Parathyroid adenoma (tissue), 2 donors: ENCODE measurements at regions not wholly inside any gene's neighbourhood (a gene's known extent, or its start where the extent isn't known, plus 50 kb on each side); places are given as distances from the start of the nearest gene placed in this dataset.
A peak's percentile ranks its signal among the peaks of the same experiment; 100 is the strongest.

ENCODE experiments used
- H2AFZ ChIP-seq: fragments of 300-600 bp; sonication (generic); one replicate; pipeline ENCODE4 v1.7.0; 2017; ENCODE audit warnings: antibody characterized with exemption, mild to moderate bottlenecking
- H3K27ac ChIP-seq: fragments of 300-600 bp; sonication (generic); one replicate; pipeline ENCODE4 v1.7.0; 2017
- H3K27me3 ChIP-seq: fragments of 300-600 bp; sonication (generic); one replicate; pipeline ENCODE4 v1.7.0; 2017; ENCODE audit warnings: low read length; ENCODE audit not compliant: control insufficient read depth, insufficient read depth
- H3K36me3 ChIP-seq: fragments of 300-600 bp; sonication (generic); one replicate; pipeline ENCODE4 v1.7.0; 2017; ENCODE audit warnings: low read length; ENCODE audit not compliant: control insufficient read depth, insufficient read depth
- H3K4me1 ChIP-seq: fragments of 300-600 bp; sonication (generic); one replicate; pipeline ENCODE4 v1.7.0; 2017; ENCODE audit warnings: control low read depth
- H3K4me2 ChIP-seq: fragments of 300-600 bp; sonication (generic); one replicate; pipeline ENCODE4 v1.7.0; 2017; ENCODE audit warnings: low read length
- H3K4me3 ChIP-seq: fragments of 300-600 bp; sonication (generic); one replicate; pipeline ENCODE4 v1.7.0; 2017; ENCODE audit warnings: low read depth, low read length
- H3K79me2 ChIP-seq: fragments of 300-600 bp; sonication (generic); one replicate; pipeline ENCODE4 v1.7.0; 2017; ENCODE audit warnings: control low read depth
- H3K9ac ChIP-seq: fragments of 300-600 bp; sonication (generic); one replicate; pipeline ENCODE4 v1.7.0; 2017; ENCODE audit warnings: mild to moderate bottlenecking
- H3K9me3 ChIP-seq: fragments of 300-600 bp; sonication (generic); one replicate; pipeline ENCODE4 v1.7.0; 2017; ENCODE audit warnings: low read length; ENCODE audit not compliant: control insufficient read depth
- CTCF ChIP-seq: fragments of 300-600 bp; sonication (generic); IDR thresholded peaks from one replicate; pipeline ENCODE4 v1.7.0; 2017; ENCODE audit warnings: antibody characterized with exemption, mild to moderate bottlenecking
- donor health status: primary hyperparathyroidism.

- Histone ChIP-seq H2AFZ (no peak overlapping the region), H3K27me3 (no peaks in the 10 kb centered on the region), H3K4me2 (no peak overlapping the region), H3K9me3 (no peaks in the 10 kb centered on the region), H3K36me3 (no peaks in the 10 kb centered on the region), H3K27ac (no peak overlapping the region), H3K4me3 (no peak overlapping the region), H3K4me1 (no peaks in the 10 kb centered on the region), H3K79me2 (no peaks in the 10 kb centered on the region), H3K9ac (no peak overlapping the region)
- no peak for TF ChIP-seq CTCF
Observed at GRCh38 chr9:107605041-107605440, 115.5 kb upstream of the KLF4 start.

- no peaks in the 10 kb centered on the region for H3K9me3 ChIP-seq
- H3K36me3 ChIP-seq: no peaks in the 10 kb centered on the region
- no peak overlapping the region for H3K4me3 ChIP-seq
- H3K4me2 ChIP-seq: no peak overlapping the region
- no peak overlapping the region for H3K27ac ChIP-seq
- H3K4me1 ChIP-seq: no peaks in the 10 kb centered on the region
- no peak overlapping the region for H3K9ac ChIP-seq
- no peak for TF ChIP-seq CTCF
- H3K27me3 ChIP-seq: no peaks in the 10 kb centered on the region
- H3K79me2 ChIP-seq: no peaks in the 10 kb centered on the region
- H2AFZ ChIP-seq: no peak overlapping the region
Observed at GRCh38 chr9:107603281-107603680, 113.7 kb upstream of the KLF4 start.

- no peak for TF ChIP-seq CTCF
Observed at GRCh38 chr9:107600060-107600573, 110.5 kb upstream of the KLF4 start.

GRCh38 chr9:107597743-107598217 lies 108.2 kb upstream of the KLF4 start:
- Histone ChIP-seq H3K36me3 (no peaks in the 10 kb centered on the region), H3K9ac (no peak overlapping the region), H3K4me1 (no peaks in the 10 kb centered on the region)

More at GRCh38 chr9:107600060-107600573, 110.5 kb upstream of the KLF4 start:
- H2AFZ ChIP-seq: no peak overlapping the region
- H3K9ac ChIP-seq: no peak overlapping the region
- H3K27ac ChIP-seq: peak overlapping the region; percentile 42
- H3K27me3 ChIP-seq: no peaks in the 10 kb centered on the region
- no peaks in the 10 kb centered on the region for H3K36me3 ChIP-seq
- H3K4me3 ChIP-seq: no peak overlapping the region
- H3K4me2 ChIP-seq: no peak overlapping the region
- H3K79me2 ChIP-seq: no peaks in the 10 kb centered on the region
- H3K4me1 ChIP-seq: no peaks in the 10 kb centered on the region
- no peaks in the 10 kb centered on the region for H3K9me3 ChIP-seq

More at GRCh38 chr9:107597743-107598217, 108.2 kb upstream of the KLF4 start:
- no peaks in the 10 kb centered on the region for H3K9me3 ChIP-seq
- H3K4me2 ChIP-seq: no peak overlapping the region
- no peak overlapping the region for H3K4me3 ChIP-seq
- H3K79me2 ChIP-seq: no peaks in the 10 kb centered on the region
- no peaks in the 10 kb centered on the region for H3K27me3 ChIP-seq
- no peak overlapping the region for H2AFZ ChIP-seq
- TF ChIP-seq CTCF: no peak
- H3K27ac ChIP-seq: no peak overlapping the region
